Brain microvascular endothelial cell (primary cell): ENCODE measurements at regions not wholly inside any gene's neighbourhood (a gene's known extent, or its start where the extent isn't known, plus 50 kb on each side); places are given as distances from the start of the nearest gene placed in this dataset.

Experiments
- DNase-seq: peaks from one replicate; pipeline ENCODE4 v3.0.0-alpha.2; 2020
- H3K27ac ChIP-seq: fragments of 250-450 bp; sonication (Bioruptor Pico); 2 replicates; pipeline ENCODE4 v1.5.1; 2020; ENCODE audit warnings: mild to moderate bottlenecking, moderate library complexity
- H3K27me3 ChIP-seq: fragments of 250-450 bp; sonication (Bioruptor Pico); replicated peaks from 2 replicates; pipeline ENCODE4 v1.5.1; 2020; ENCODE audit warnings: mild to moderate bottlenecking
- H3K36me3 ChIP-seq: fragments of 250-450 bp; sonication (Bioruptor Pico); replicated peaks from 2 replicates; pipeline ENCODE4 v1.5.1; 2020; ENCODE audit warnings: mild to moderate bottlenecking
- H3K4me3 ChIP-seq: 2 replicates; pipeline ENCODE4 v1.5.1; 2011; ENCODE audit warnings: low read depth, mild to moderate bottlenecking, control low read depth, low read length, moderate library complexity
- in situ Hi-C: cut with HindIII; loops from 2 replicates; pipeline ENCODE4 v1.10.0; 2017; ENCODE audit warnings: low sequenced_read_pairs, low pct_ligation_motif_present
- TF ChIP-seq, protein P1 (sequence below): IDR thresholded peaks from 2 replicates; pipeline ENCODE4 v1.5.1; 2011; ENCODE audit warnings: low read depth, mild to moderate bottlenecking, moderate library complexity, low read length, control low read depth, inconsistent platforms; ENCODE audit errors: missing control alignments

DNA sequence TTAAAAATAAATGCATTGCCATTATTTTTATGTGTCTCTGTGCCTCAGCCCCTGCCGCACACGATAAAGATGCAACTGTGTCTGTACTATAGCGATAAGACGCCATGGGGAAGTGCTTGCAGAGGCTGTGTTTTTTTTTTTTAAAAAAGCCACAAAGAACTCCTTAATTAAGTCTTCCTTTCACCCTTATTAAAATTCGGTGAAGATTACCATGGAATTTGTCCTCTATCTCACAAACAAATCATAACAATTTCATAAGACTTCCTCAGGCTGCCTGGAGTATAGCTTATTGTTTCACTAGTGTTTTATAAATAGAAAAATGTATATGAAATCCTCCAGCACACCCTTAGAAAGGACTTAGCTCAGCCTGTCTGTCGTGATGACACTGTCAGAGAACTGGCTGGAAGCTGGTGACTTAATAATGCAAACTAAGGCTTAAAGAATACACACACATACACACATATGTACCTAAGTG, 374.8 kb upstream of the SLCO3A1 start:
- Histone ChIP-seq H3K27ac (no peak overlapping the region), H3K27me3 (no peaks in the 10 kb centered on the region), H3K4me3 (no peak overlapping the region), H3K36me3 (no peaks in the 10 kb centered on the region)
- DNase-seq = no peak
- in situ Hi-C loops = no loop called here
- TF ChIP-seq, protein P1, sequence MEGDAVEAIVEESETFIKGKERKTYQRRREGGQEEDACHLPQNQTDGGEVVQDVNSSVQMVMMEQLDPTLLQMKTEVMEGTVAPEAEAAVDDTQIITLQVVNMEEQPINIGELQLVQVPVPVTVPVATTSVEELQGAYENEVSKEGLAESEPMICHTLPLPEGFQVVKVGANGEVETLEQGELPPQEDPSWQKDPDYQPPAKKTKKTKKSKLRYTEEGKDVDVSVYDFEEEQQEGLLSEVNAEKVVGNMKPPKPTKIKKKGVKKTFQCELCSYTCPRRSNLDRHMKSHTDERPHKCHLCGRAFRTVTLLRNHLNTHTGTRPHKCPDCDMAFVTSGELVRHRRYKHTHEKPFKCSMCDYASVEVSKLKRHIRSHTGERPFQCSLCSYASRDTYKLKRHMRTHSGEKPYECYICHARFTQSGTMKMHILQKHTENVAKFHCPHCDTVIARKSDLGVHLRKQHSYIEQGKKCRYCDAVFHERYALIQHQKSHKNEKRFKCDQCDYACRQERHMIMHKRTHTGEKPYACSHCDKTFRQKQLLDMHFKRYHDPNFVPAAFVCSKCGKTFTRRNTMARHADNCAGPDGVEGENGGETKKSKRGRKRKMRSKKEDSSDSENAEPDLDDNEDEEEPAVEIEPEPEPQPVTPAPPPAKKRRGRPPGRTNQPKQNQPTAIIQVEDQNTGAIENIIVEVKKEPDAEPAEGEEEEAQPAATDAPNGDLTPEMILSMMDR = no peak

DNA sequence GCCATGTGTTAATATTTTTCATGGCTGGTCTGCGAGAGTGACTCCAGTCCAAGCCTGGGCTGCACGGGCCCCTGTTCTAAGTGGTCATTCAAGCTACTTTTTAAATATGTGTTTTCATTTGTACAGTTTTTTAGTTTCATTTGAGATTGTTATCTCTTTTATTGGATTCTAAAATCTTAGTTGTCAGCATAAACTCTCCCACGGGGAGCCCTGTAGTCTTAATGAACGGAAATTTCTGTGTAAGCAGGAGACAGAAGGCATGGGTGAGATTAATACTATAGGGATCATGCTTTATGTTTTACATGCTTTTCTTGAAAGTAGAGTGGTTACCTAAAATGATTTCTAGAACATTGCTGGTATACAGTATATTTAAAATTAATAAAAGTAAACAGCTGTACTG, 373.1 kb upstream of the SLCO3A1 start:
- in situ Hi-C loops = no loop called here
- H3K4me3 ChIP-seq = no peak overlapping the region

DNA sequence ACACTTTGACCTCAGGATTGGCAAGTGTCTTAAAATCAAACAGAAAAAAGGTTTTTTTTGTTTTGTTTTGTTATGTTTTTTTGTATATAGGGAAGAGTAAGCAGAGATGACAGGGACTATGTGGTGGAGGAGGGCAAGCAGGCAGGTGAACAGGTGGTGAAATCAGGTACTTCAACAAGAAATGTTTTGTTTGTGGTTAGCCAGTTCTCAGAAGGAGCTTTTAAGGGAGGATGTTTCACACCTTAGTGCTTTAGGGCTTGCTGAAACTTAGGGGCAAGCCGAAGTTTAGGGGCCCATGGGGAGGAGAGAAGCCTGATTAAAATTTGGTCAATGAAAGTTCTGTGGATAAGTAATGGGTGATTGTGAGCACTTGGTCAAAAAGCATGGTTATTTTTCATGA, 370.7 kb upstream of the SLCO3A1 start:
- TF ChIP-seq, protein P1 = no peak
- no peak for DNase-seq
- in situ Hi-C loops = no loop called here

More for the DNA sequence above, 373.1 kb upstream of the SLCO3A1 start:
- H3K27me3 ChIP-seq = no peaks in the 10 kb centered on the region
- no peak for DNase-seq
- H3K36me3 ChIP-seq = no peaks in the 10 kb centered on the region
- no peak overlapping the region for H3K27ac ChIP-seq
- TF ChIP-seq, protein P1 = no peak

DNA sequence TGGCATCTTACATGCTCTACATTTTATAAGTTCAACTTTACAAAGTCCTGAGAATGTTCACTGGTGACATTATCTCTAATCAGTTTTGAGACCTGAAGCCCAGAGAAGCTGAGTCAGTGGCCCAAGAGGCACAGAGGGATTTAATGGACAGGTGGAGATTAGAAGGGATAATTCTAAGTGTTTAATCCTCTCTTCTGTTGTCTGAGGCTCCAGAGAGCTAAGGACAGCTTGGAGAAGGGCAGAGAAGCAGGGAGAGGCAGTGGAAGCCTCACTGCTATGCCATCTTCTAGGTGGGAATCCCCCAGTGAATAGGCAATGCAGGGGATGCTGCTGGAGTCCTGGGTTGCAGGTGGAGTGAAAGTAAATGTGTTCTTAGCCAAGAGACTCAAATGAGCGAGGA, 369.4 kb upstream of the SLCO3A1 start:
- no peaks in the 10 kb centered on the region for H3K36me3 ChIP-seq
- no peak overlapping the region for H3K27ac ChIP-seq
- no peak overlapping the region for H3K4me3 ChIP-seq
- TF ChIP-seq, protein P1 = no peak
- H3K27me3 ChIP-seq = no peaks in the 10 kb centered on the region
- DNase-seq = no peak
- in situ Hi-C loops = no loop called here

More for the DNA sequence above, 370.7 kb upstream of the SLCO3A1 start:
- H3K36me3 ChIP-seq = no peaks in the 10 kb centered on the region
- H3K4me3 ChIP-seq = no peak overlapping the region
- H3K27me3 ChIP-seq = no peaks in the 10 kb centered on the region
- H3K27ac ChIP-seq = no peak overlapping the region

DNA sequence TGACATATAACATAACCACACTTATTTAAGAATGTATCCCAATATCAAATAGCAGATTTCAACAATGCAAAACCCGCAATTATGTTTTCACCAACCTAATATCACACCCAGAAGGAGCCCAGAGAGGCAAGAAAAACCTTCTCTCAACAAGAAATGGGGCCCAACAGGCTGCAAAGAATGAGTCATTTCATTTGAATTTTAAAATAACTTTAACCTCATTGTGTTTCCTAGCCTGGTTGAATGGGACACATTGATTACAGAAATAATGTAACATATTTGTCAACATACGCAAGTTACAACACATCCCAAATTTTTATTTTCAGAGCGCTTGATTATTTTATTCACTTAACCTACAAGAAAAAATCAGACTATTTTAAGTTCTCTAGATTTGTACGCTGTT, 365.1 kb upstream of the SLCO3A1 start:
- H3K27ac ChIP-seq = no peak overlapping the region
- no peaks in the 10 kb centered on the region for H3K27me3 ChIP-seq
- in situ Hi-C loops = no loop called here
- H3K4me3 ChIP-seq = no peak overlapping the region
- no peak for DNase-seq
- H3K36me3 ChIP-seq = no peaks in the 10 kb centered on the region
- TF ChIP-seq, protein P1 = no peak

DNA sequence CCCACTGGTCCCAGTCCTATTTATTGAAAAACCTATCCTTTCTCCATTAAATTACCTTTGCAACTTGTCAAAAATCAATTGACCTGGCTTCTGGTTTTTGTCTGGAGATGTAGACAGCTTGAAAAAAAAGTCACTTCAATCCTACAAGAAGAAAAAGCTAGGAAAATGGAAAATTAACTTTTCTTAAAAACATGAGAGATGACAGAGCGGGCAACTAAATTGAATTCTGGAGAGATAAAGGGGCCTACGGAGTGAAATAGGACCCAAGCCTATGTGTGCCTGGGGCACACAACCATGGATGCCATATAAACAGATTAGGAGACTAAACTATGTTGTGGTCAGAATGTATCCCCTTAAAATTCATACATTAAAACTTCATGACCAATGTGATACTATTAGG, 363.3 kb upstream of the SLCO3A1 start:
- Histone ChIP-seq H3K4me3 (no peak overlapping the region), H3K36me3 (no peaks in the 10 kb centered on the region), H3K27ac (no peak overlapping the region), H3K27me3 (no peaks in the 10 kb centered on the region)
- TF ChIP-seq, protein P1 = no peak
- DNase-seq = no peak
- in situ Hi-C loops = no loop called here
